Activated gamma-delta T cell treated with anti-CD3 and anti-CD28 coated beads, Interleukin-2, amount 50 U/mL, for 16 hours (primary cell): ENCODE measurements at regions not wholly inside any gene's neighbourhood (a gene's known extent, or its start where the extent isn't known, plus 50 kb on each side); places are given as distances from the start of the nearest gene placed in this dataset.
"Not testable (repeated sequence)": the region's sequence is repeated elsewhere in the genome, so short reads cannot be mapped to it uniquely, and the experiment has no call there.

ENCODE experiments used
- DNase-seq: peaks from one replicate; pipeline ENCODE4 v3.0.0-alpha.2; 2020; ENCODE audit warnings: low read depth

DNA sequence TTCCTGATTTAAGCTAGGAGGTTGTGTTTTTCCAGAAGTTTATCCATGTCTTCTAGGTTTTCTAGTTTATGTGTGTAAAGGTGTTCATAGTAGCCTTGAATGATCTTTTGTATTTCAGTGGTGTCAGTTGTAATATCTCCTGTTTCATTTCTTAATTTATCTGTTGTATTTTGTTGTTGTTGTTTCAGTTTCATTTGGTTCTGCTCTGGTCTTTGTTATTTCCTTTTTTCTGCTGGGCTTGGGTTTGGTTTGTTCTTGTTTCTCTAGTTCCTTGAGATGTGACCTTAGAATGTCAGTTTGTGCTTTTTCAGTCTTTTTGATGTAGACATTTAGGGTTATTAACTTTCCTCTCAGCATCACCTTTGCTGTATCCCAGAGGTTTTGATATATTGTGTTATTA lies 62.8 kb downstream of the SCP2D1 start:
- DNase-seq: not testable (repeated sequence)

GRCh38 chr20:18879262-18879661 lies 65.7 kb downstream of the SCP2D1 start:
- DNase-seq: no peak

DNA sequence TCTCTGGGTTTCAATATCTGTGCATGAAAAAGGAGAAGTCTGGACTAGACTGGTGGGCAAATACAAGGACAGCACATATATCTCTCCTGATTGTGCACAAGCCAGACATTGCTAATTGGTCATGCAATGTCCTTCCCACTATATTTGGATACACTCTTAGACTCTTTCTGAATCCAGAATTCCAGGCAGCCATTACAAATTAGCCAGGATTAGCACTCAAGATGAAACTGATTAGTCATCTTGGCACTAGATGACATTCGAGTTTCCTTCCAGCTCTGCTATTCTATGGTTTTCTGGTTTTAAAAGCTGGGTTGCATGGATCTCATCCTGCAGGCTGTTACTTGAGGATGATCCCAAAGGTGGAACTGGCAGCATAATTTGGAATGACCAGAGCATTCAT lies 73.2 kb downstream of the SCP2D1 start:
- DNase-seq: no peak

DNA sequence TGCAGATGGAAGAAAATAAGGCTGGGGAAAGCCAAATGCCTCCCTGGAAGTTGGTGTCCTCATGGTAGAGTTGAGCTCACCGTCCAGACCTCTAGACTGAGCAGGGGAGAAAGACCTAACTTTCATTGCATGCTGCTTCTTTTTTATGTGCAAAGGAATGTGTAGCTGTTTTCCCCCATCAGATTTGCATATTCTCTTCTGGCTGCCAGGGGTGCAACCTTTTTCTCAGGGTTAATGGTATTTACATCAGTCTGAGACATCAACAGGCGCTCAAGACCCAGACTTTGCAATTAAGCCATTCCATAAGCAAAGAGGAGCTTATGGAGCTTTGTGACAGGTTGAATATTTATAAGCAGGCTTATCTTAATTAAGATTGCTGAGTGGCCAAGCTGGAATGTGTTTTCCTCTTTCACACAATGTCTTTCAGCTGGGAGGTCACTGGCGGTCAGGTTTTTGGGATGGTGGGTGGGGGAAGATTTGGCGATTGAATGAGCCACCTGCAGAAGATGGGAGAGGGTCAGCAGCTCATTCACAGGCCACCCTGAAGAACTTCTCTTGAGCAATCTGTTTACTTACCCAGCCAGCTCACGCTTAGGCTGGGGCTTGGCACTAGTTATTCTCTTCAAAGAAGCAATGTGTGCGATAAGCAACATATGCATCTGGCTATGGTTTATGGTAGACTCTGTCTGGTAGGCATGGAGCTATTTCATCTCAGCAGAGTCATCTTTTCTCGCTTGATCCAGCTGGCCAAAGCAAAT lies 88.6 kb downstream of the SCP2D1 start:
- no peak for DNase-seq

DNA sequence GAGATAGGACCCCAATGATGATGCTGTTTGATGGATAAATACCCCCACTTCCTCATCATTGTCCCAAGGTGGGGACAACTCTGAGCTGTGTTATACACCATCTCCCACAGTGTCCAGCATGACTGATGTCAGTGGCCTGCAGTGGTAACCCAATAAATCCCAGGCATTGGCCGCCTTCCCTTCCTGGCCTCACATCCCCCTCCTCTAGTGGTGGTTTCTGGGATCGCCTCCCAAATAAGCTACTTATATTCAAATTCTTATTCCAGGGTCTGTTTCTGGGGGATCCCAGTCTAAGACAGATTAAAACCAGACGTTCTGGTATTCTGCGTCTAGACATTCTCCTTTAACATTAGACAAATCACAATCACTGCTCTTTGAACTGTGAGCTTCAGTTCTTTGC lies 90.6 kb downstream of the SCP2D1 start:
- DNase-seq: no peak

GRCh38 chr20:18904624-18905023 lies 91.0 kb downstream of the SCP2D1 start:
- DNase-seq: no peak

DNA sequence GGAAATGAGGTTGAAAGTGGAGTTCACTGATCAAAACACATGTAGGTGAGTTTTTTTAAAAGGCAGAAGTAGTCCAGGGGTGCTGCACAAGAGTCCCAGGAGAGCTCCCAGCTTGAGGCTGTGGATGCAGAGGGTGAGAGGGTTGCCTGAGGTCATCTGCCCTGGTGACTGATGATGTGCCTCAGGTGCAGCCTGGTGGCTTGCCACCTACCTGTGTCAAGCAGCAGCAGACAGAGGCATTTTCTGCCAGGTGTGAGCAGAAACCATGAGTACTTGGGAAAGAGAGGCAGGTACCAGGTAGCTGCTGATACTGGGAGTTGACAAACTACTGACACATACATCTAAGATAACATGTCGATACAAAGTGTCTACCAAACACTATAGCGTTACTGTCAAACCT lies 92.5 kb downstream of the SCP2D1 start:
- DNase-seq: no peak

- DNase-seq: no peak
These were observed 93.8 kb downstream of the SCP2D1 start for GRCh38 chr20:18907353-18907752.

- DNase-seq: no peak
These were observed 94.5 kb downstream of the SCP2D1 start for GRCh38 chr20:18908109-18908508.

- no peak for DNase-seq
These were observed 95.7 kb downstream of the SCP2D1 start for GRCh38 chr20:18909254-18909653.

GRCh38 chr20:18913701-18914100 lies 100.1 kb downstream of the SCP2D1 start:
- no peak for DNase-seq

DNA sequence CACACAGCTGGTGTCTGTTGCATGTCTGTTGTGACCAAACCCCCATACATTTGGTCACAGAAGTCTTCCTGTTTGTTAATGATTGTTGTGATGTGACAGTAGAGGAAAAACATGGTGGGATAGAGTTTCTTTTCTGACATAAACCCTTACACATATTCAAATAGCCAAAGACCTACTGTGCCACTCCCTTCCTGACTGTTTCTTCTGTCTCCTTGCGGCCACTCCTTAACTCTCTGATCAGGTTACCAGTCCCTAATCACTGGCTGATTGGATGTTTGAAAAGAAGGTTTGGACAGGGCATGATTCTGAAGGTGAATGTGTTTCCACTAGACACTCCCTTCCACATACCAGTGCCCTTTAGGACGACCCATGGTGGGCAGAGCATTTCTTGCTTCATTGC lies 101.2 kb downstream of the SCP2D1 start:
- DNase-seq: no peak

GRCh38 chr20:18916886-18917750 lies 103.5 kb downstream of the SCP2D1 start:
- DNase-seq: no peak

- no peak for DNase-seq
These were observed 106.4 kb downstream of the SCP2D1 start for GRCh38 chr20:18919996-18920395.

DNA sequence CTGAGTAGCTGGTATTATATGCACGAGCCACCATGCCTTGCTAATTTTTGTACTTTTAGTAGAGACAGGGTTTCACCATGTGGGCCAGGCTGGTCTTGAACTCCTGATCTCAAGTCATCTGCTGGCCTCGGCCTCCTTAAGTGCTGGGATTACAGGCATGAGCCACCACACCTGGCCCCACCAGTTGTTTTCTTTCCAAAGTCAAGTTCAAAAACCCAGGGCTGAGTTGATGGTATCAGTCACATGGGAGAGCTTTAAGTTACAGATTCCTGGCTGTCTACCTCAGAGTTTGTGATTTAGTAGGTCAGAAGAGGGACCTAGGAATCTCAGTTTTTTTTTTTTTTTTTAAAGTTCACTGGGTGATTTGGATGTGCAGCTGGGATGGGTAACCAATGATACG lies 107.7 kb downstream of the SCP2D1 start:
- no peak for DNase-seq

DNA sequence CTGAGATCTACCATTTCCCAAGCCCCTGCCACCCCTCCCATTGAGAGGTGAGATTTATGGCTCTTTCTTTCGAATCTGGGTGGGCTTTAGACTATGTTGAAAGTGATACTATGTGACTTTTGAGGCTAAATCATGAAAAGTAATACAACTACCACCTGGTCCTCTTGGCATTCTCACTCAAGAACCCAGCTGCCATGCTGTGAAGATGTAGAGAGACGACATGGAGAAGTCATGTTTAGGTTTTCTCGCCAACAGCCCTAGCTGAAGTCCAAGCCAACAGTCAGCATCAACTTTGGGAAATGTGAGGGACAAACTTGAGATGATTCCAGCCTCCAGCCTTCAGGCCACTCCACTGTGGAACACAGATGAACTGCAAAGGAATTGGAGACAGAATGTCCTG lies 108.7 kb downstream of the SCP2D1 start:
- DNase-seq: no peak

DNA sequence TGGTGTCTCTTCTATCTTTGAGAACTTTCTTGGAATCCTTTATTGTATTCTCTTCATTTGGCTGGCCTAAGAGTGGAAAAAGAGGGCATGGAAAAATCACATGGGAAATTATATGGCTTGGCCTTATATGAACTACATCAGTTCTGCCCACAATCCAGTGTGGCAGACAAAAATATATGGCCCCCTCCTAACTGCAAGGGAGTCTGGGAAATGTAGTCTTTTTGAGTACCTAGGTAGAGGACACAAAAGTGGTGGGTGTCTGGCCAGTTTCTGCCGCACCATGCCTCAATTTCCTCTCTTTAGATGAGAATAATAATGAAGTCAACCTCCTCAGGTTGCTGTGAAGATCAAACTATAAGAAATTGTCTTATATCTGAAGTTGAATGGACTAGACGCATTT lies 109.3 kb downstream of the SCP2D1 start:
- DNase-seq: no peak

- no peak for DNase-seq
These were observed 113.4 kb downstream of the SCP2D1 start for GRCh38 chr20:18926965-18927364.

- DNase-seq: no peak
These were observed 115.0 kb downstream of the SCP2D1 start for GRCh38 chr20:18928626-18929025.

DNA sequence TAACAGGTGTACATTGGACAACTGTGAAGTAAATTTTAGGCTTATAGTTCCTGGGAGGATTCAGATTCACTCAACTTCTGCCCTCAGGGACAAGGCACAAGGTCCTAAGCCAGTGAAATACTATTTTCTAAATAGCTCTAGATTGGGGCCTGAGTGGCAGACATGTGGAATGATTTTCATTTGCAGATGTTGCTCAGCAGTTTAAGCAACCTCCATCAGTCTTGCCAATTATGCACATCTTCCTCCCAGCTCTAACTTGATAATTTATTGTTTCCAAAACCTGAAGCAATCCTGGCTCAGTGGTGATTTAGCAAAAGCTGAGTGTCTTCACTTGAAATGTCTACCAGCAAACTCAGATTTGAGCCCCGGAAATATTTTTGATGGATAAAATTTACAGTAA lies 116.2 kb downstream of the SCP2D1 start:
- DNase-seq: no peak

- DNase-seq: no peak
These were observed 130.0 kb downstream of the SCP2D1 start for GRCh38 chr20:18943542-18943941.

GRCh38 chr20:18956890-18957289 lies 143.3 kb downstream of the SCP2D1 start:
- DNase-seq: no peak

- no peak for DNase-seq
These were observed 143.7 kb downstream of the SCP2D1 start for GRCh38 chr20:18957328-18957727.
